ENCODE measurements at regions not wholly inside any gene's neighbourhood (a gene's known extent, or its start where the extent isn't known, plus 50 kb on each side); places are given as distances from the start of the nearest gene placed in this dataset.

GRCh38 chr15:29968895-29969561, 113.7 kb upstream of the GOLGA8J start:
- TF ChIP-seq CTCF (IDR thresholded peaks at IDR 0.05; ENCODE audit: low read depth, low read length) (no peak), MYC (IDR thresholded peaks at IDR 0.05; ENCODE audit: low read depth, low read length) (no peak), POLR2A (IDR thresholded peaks at IDR 0.05; ENCODE audit: extremely low read depth, insufficient read length) (no peak), MAX (IDR thresholded peaks at IDR 0.05; ENCODE audit: low read depth, low read length) (no peak)
- no peak overlapping the region for H3K4me3 ChIP-seq (ENCODE audit: low read depth, low read length)
- no peak for DNase-seq (ENCODE audit: low read depth)

- no peak for DNase-seq (ENCODE audit: low read depth)
- no peak overlapping the region for H3K4me3 ChIP-seq (ENCODE audit: low read depth, low read length)
- TF ChIP-seq POLR2A (IDR thresholded peaks at IDR 0.05; ENCODE audit: extremely low read depth, insufficient read length) (no peak), CTCF (IDR thresholded peaks at IDR 0.05; ENCODE audit: low read depth, low read length) (no peak), MAX (IDR thresholded peaks at IDR 0.05; ENCODE audit: low read depth, low read length) (no peak), MYC (IDR thresholded peaks at IDR 0.05; ENCODE audit: low read depth, low read length) (no peak)
Observed at GRCh38 chr15:29968099-29968894, 114.5 kb upstream of the GOLGA8J start.

- no peak for DNase-seq (ENCODE audit: low read depth)
- no peak for TF ChIP-seq CTCF (IDR thresholded peaks at IDR 0.05; ENCODE audit: low read depth, low read length)
- no peak for TF ChIP-seq POLR2A (IDR thresholded peaks at IDR 0.05; ENCODE audit: extremely low read depth, insufficient read length)
- TF ChIP-seq MYC (IDR thresholded peaks at IDR 0.05; ENCODE audit: low read depth, low read length) = no peak
- TF ChIP-seq MAX (IDR thresholded peaks at IDR 0.05; ENCODE audit: low read depth, low read length) = no peak
- no peak overlapping the region for H3K4me3 ChIP-seq (ENCODE audit: low read depth, low read length)
Observed at GRCh38 chr15:29962407-29962806, 120.3 kb upstream of the GOLGA8J start.

- H3K4me3 ChIP-seq (ENCODE audit: low read depth, low read length) = no peak overlapping the region
- DNase-seq (ENCODE audit: low read depth) = no peak
Observed at GRCh38 chr15:29959384-29960137, 123.2 kb upstream of the GOLGA8J start.

More at GRCh38 chr15:29959384-29960137, 123.2 kb upstream of the GOLGA8J start:
- TF ChIP-seq CTCF (IDR thresholded peaks at IDR 0.05; ENCODE audit: low read depth, low read length) (no peak), POLR2A (IDR thresholded peaks at IDR 0.05; ENCODE audit: extremely low read depth, insufficient read length) (no peak), MAX (IDR thresholded peaks at IDR 0.05; ENCODE audit: low read depth, low read length) (no peak), MYC (IDR thresholded peaks at IDR 0.05; ENCODE audit: low read depth, low read length) (no peak)

All from NB4 (cell line).